ENCODE measurements at regions not wholly inside any gene's neighbourhood (a gene's known extent, or its start where the extent isn't known, plus 50 kb on each side); places are given as distances from the start of the nearest gene placed in this dataset.

GRCh38 chr9:109883623-109884022 is 103.6 kb downstream of the PALM2AKAP2 start:
- DNase-seq (ENCODE audit: low read depth): no peak

GRCh38 chr9:109886041-109886440 is 106.0 kb downstream of the PALM2AKAP2 start:
- DNase-seq (ENCODE audit: low read depth): no peak

GRCh38 chr9:109886617-109887016 is 106.6 kb downstream of the PALM2AKAP2 start:
- peak; percentile 17 for DNase-seq (ENCODE audit: low read depth)

GRCh38 chr9:109887079-109887478 is 107.1 kb downstream of the PALM2AKAP2 start:
- DNase-seq (ENCODE audit: low read depth): peak; percentile 68

GRCh38 chr9:109888695-109889094 is 108.7 kb downstream of the PALM2AKAP2 start:
- no peak for DNase-seq (ENCODE audit: low read depth)

GRCh38 chr9:109889456-109889855 is 109.5 kb downstream of the PALM2AKAP2 start:
- no peak for DNase-seq (ENCODE audit: low read depth)

- no peak for DNase-seq (ENCODE audit: low read depth)
These were observed 113.2 kb downstream of the PALM2AKAP2 start for GRCh38 chr9:109893241-109893640.

- DNase-seq (ENCODE audit: low read depth): no peak
These were observed 114.5 kb downstream of the PALM2AKAP2 start for GRCh38 chr9:109894473-109894872.

- DNase-seq (ENCODE audit: low read depth): peak; percentile 66
These were observed 115.1 kb downstream of the PALM2AKAP2 start for GRCh38 chr9:109894921-109895758.

- no peak for DNase-seq (ENCODE audit: low read depth)
These were observed 121.2 kb downstream of the PALM2AKAP2 start for GRCh38 chr9:109901201-109901600.

- peak; percentile 74 for DNase-seq (ENCODE audit: low read depth)
These were observed 123.6 kb downstream of the PALM2AKAP2 start for GRCh38 chr9:109903515-109904138.

- DNase-seq (ENCODE audit: low read depth): no peak
These were observed 124.7 kb downstream of the PALM2AKAP2 start for GRCh38 chr9:109904666-109905065.

GRCh38 chr9:109905472-109905871 is 125.5 kb downstream of the PALM2AKAP2 start:
- no peak for DNase-seq (ENCODE audit: low read depth)

- DNase-seq (ENCODE audit: low read depth): no peak
These were observed 126.9 kb downstream of the PALM2AKAP2 start for GRCh38 chr9:109906766-109907382.

- DNase-seq (ENCODE audit: low read depth): peak; percentile 77
These were observed 127.4 kb downstream of the PALM2AKAP2 start for GRCh38 chr9:109907400-109907799.

GRCh38 chr9:109907810-109908458 is 127.9 kb downstream of the PALM2AKAP2 start:
- no peak for DNase-seq (ENCODE audit: low read depth)

GRCh38 chr9:109908459-109909390 is 128.7 kb downstream of the PALM2AKAP2 start:
- no peak for DNase-seq (ENCODE audit: low read depth)

GRCh38 chr9:109910671-109911518 is 130.9 kb downstream of the PALM2AKAP2 start:
- peak; percentile 83 for DNase-seq (ENCODE audit: low read depth)

- no peak for DNase-seq (ENCODE audit: low read depth)
These were observed 132.1 kb downstream of the PALM2AKAP2 start for GRCh38 chr9:109912082-109912582.

Measured in renal cortical epithelial cell (primary cell).